ENCODE measurements at regions not wholly inside any gene's neighbourhood (a gene's known extent, or its start where the extent isn't known, plus 50 kb on each side); places are given as distances from the start of the nearest gene placed in this dataset.

GRCh38 chr13:53422415-53422814 is 393.8 kb downstream of the OLFM4 start:
- no peak overlapping the region for H3K4me3 ChIP-seq (ENCODE audit: control insufficient read depth in 2 of 3, extremely low read depth in 1 of 3, insufficient read depth in 2 of 3, low read depth in 1 of 3, low read length in 3 of 3)
- H3K4me2 ChIP-seq (ENCODE audit: control insufficient read depth, extremely low read depth, insufficient read depth, low read depth, low read length): no peak overlapping the region
- H3K27me3 ChIP-seq (ENCODE audit: control insufficient read depth, extremely low read depth, insufficient read depth, low read length): no peaks in the 10 kb centered on the region
- TF ChIP-seq, protein P1, sequence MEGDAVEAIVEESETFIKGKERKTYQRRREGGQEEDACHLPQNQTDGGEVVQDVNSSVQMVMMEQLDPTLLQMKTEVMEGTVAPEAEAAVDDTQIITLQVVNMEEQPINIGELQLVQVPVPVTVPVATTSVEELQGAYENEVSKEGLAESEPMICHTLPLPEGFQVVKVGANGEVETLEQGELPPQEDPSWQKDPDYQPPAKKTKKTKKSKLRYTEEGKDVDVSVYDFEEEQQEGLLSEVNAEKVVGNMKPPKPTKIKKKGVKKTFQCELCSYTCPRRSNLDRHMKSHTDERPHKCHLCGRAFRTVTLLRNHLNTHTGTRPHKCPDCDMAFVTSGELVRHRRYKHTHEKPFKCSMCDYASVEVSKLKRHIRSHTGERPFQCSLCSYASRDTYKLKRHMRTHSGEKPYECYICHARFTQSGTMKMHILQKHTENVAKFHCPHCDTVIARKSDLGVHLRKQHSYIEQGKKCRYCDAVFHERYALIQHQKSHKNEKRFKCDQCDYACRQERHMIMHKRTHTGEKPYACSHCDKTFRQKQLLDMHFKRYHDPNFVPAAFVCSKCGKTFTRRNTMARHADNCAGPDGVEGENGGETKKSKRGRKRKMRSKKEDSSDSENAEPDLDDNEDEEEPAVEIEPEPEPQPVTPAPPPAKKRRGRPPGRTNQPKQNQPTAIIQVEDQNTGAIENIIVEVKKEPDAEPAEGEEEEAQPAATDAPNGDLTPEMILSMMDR (optimal IDR thresholded peaks at IDR 0.05 in 1 of 3, IDR thresholded peaks at IDR 0.05 in 1 of 3, conservative IDR thresholded peaks at IDR 0.05 in 1 of 3; ENCODE audit: extremely low read depth in 1 of 3, insufficient read depth in 2 of 3, low read length in 3 of 3): no peak
- no peak for TF ChIP-seq EZH2 (IDR thresholded peaks at IDR 0.05; ENCODE audit: low read length)
- dilution Hi-C loops (cut with MboI; ENCODE audit: extremely low pct_ligation_motif_present, low sequenced_read_pairs): no loop called here
- no peak for FAIRE-seq
- no peaks in the 10 kb centered on the region for H3K79me2 ChIP-seq (ENCODE audit: control insufficient read depth, insufficient read depth, low read length)
- no peaks in the 10 kb centered on the region for H3K4me1 ChIP-seq (ENCODE audit: control insufficient read depth, extremely low read depth, insufficient read depth, low read length)
- H3K27ac ChIP-seq (ENCODE audit: control insufficient read depth, insufficient read depth, low read length): no peak overlapping the region
- no peaks in the 10 kb centered on the region for H3K9me1 ChIP-seq (ENCODE audit: control insufficient read depth, extremely low read depth, insufficient read depth, low read length)
- no peaks in the 10 kb centered on the region for H4K20me1 ChIP-seq (ENCODE audit: control insufficient read depth, extremely low read depth, insufficient read depth, low read length)
- no peaks in the 10 kb centered on the region for H3K9me3 ChIP-seq (ENCODE audit: control insufficient read depth, low read depth, low read length)
- H2AFZ ChIP-seq (ENCODE audit: control insufficient read depth, low read length): no peak overlapping the region
- no peaks in the 10 kb centered on the region for H3K36me3 ChIP-seq (ENCODE audit: control insufficient read depth in 2 of 2, extremely low read depth in 1 of 2, insufficient read depth in 2 of 2, low read length in 2 of 2)
- no peak overlapping the region for H3K9ac ChIP-seq (ENCODE audit: control insufficient read depth, extremely low read depth, insufficient read depth, low read length)
- no peak for DNase-seq (ENCODE audit: low read depth, low spot score)

DNA sequence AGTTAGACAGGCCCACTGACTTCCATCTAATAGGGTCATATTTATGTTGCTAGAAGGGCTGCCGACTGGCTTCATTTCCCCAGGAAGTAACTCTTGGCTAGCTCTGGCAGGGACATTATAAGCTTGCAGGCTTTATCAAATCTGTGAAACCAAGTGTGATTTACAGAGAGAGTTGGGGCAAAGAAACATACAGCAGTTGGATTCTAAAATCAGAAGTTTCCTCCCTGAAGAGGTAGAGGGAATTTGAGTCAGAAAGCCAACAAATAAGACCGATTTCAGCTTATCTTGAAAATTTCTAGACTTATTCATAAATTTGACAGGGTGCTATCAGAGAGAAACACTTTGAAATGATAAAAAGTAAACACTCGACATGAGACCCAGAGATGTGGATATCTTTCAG is 407.8 kb downstream of the OLFM4 start:
- Histone ChIP-seq H4K20me1 (ENCODE audit: control insufficient read depth, extremely low read depth, insufficient read depth, low read length) (no peaks in the 10 kb centered on the region), H3K79me2 (ENCODE audit: control insufficient read depth, insufficient read depth, low read length) (no peaks in the 10 kb centered on the region), H3K36me3 (ENCODE audit: control insufficient read depth in 2 of 2, extremely low read depth in 1 of 2, insufficient read depth in 2 of 2, low read length in 2 of 2) (no peaks in the 10 kb centered on the region), H3K4me1 (ENCODE audit: control insufficient read depth, extremely low read depth, insufficient read depth, low read length) (no peaks in the 10 kb centered on the region), H3K9ac (ENCODE audit: control insufficient read depth, extremely low read depth, insufficient read depth, low read length) (no peak overlapping the region), H3K4me2 (ENCODE audit: control insufficient read depth, extremely low read depth, insufficient read depth, low read depth, low read length) (no peak overlapping the region), H3K27ac (ENCODE audit: control insufficient read depth, insufficient read depth, low read length) (no peak overlapping the region), H3K4me3 (ENCODE audit: control insufficient read depth in 2 of 3, extremely low read depth in 1 of 3, insufficient read depth in 2 of 3, low read depth in 1 of 3, low read length in 3 of 3) (no peak overlapping the region), H3K9me3 (ENCODE audit: control insufficient read depth, low read depth, low read length) (no peaks in the 10 kb centered on the region), H3K27me3 (ENCODE audit: control insufficient read depth, extremely low read depth, insufficient read depth, low read length) (no peaks in the 10 kb centered on the region), H2AFZ (ENCODE audit: control insufficient read depth, low read length) (no peak overlapping the region), H3K9me1 (ENCODE audit: control insufficient read depth, extremely low read depth, insufficient read depth, low read length) (no peaks in the 10 kb centered on the region)
- DNase-seq (ENCODE audit: low read depth, low spot score) (no peak), FAIRE-seq (no peak)
- dilution Hi-C loops (cut with MboI; ENCODE audit: extremely low pct_ligation_motif_present, low sequenced_read_pairs): no loop called here
- TF ChIP-seq, protein P1 (optimal IDR thresholded peaks at IDR 0.05 in 1 of 3, IDR thresholded peaks at IDR 0.05 in 1 of 3, conservative IDR thresholded peaks at IDR 0.05 in 1 of 3; ENCODE audit: extremely low read depth in 1 of 3, insufficient read depth in 2 of 3, low read length in 3 of 3): no peak
- TF ChIP-seq EZH2 (IDR thresholded peaks at IDR 0.05; ENCODE audit: low read length): no peak
